Fibroblast of pulmonary artery (primary cell): ENCODE measurements at regions not wholly inside any gene's neighbourhood (a gene's known extent, or its start where the extent isn't known, plus 50 kb on each side); places are given as distances from the start of the nearest gene placed in this dataset.

ENCODE experiments used
- DNase-seq: peaks from one replicate; pipeline ENCODE4 v3.0.0-alpha.2; 2010; ENCODE audit warnings: low read depth
- H3K4me3 ChIP-seq: replicated peaks from 2 replicates; pipeline ENCODE4 v1.5.1; 2011; ENCODE audit warnings: low read depth, mild to moderate bottlenecking, control low read depth, low read length, moderate library complexity
- TF ChIP-seq, protein P1 (sequence below): IDR thresholded peaks from 2 replicates; pipeline ENCODE4 v1.5.1; 2011; ENCODE audit warnings: mild to moderate bottlenecking, control low read depth, low read length, inconsistent platforms; ENCODE audit errors: missing control alignments

GRCh38 chr15:87263296-87263695, 993.2 kb downstream of the NTRK3 start:
- no peak for DNase-seq
- H3K4me3 ChIP-seq = no peak overlapping the region

GRCh38 chr15:87245592-87245991, 1010.9 kb downstream of the NTRK3 start:
- TF ChIP-seq, protein P1, sequence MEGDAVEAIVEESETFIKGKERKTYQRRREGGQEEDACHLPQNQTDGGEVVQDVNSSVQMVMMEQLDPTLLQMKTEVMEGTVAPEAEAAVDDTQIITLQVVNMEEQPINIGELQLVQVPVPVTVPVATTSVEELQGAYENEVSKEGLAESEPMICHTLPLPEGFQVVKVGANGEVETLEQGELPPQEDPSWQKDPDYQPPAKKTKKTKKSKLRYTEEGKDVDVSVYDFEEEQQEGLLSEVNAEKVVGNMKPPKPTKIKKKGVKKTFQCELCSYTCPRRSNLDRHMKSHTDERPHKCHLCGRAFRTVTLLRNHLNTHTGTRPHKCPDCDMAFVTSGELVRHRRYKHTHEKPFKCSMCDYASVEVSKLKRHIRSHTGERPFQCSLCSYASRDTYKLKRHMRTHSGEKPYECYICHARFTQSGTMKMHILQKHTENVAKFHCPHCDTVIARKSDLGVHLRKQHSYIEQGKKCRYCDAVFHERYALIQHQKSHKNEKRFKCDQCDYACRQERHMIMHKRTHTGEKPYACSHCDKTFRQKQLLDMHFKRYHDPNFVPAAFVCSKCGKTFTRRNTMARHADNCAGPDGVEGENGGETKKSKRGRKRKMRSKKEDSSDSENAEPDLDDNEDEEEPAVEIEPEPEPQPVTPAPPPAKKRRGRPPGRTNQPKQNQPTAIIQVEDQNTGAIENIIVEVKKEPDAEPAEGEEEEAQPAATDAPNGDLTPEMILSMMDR = no peak
- DNase-seq = no peak
- no peak overlapping the region for H3K4me3 ChIP-seq

More at GRCh38 chr15:87263296-87263695, 993.2 kb downstream of the NTRK3 start:
- TF ChIP-seq, protein P1 = no peak

- TF ChIP-seq, protein P1 = no peak
- no peak overlapping the region for H3K4me3 ChIP-seq
- no peak for DNase-seq
These were observed 1013.1 kb downstream of the NTRK3 start for GRCh38 chr15:87243474-87243873.

- DNase-seq = no peak
- no peak overlapping the region for H3K4me3 ChIP-seq
- TF ChIP-seq, protein P1 = no peak
These were observed 1016.8 kb downstream of the NTRK3 start for GRCh38 chr15:87239582-87240230.

GRCh38 chr15:87238451-87239068, 1018.0 kb downstream of the NTRK3 start:
- TF ChIP-seq, protein P1 = no peak
- DNase-seq = no peak
- no peak overlapping the region for H3K4me3 ChIP-seq

DNA sequence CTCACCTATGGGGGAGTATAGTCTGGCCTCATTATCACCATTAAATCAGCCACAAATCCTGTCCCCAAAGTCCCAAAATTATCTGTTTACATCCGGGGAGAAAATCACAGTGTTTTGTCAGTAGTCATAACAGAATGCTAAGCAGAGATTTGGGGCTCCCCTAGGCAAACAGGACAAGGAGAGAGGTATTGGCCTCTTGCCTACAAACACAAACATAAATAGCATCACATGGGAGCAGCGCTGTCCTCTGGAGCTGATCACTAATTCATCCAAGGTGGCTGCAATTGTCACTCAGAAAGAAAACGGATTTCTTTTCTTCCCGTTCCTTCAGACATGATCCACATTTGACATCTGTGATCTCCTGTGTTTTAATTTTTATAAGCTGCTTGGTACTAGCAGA, 1028.1 kb downstream of the NTRK3 start:
- TF ChIP-seq, protein P1 = no peak
- no peak for DNase-seq
- no peak overlapping the region for H3K4me3 ChIP-seq

- TF ChIP-seq, protein P1 = no peak
- peak; percentile 6 for DNase-seq
These were observed 1028.7 kb downstream of the NTRK3 start for GRCh38 chr15:87227846-87228245.

More at GRCh38 chr15:87227846-87228245, 1028.7 kb downstream of the NTRK3 start:
- no peak overlapping the region for H3K4me3 ChIP-seq
